HFFc6 (cell line): ENCODE measurements at regions not wholly inside any gene's neighbourhood (a gene's known extent, or its start where the extent isn't known, plus 50 kb on each side); places are given as distances from the start of the nearest gene placed in this dataset.
"Not testable (repeated sequence)": the region's sequence is repeated elsewhere in the genome, so short reads cannot be mapped to it uniquely, and the experiment has no call there.

ENCODE experiments used
- DNase-seq: peaks from one replicate; pipeline ENCODE4 v3.0.0-alpha.2; 2018
- H3K27ac Mint-ChIP-seq: 2 replicates; pipeline ENCODE4 v1.8.0; 2020; ENCODE audit warnings: mild to moderate bottlenecking, mixed read lengths
- H3K27me3 Mint-ChIP-seq: 2 replicates; pipeline ENCODE4 v1.8.0; 2021; ENCODE audit warnings: mild to moderate bottlenecking, moderate library complexity, mixed read lengths; ENCODE audit not compliant: insufficient read depth
- H3K36me3 Mint-ChIP-seq: 2 replicates; pipeline ENCODE4 v1.8.0; 2021; ENCODE audit warnings: low read depth, mixed read lengths
- H3K4me1 Mint-ChIP-seq: 2 replicates; pipeline ENCODE4 v1.8.0; 2020; ENCODE audit warnings: low read depth, mixed read lengths
- H3K4me3 Mint-ChIP-seq: 2 replicates; pipeline ENCODE4 v1.8.0; 2020; ENCODE audit warnings: mild to moderate bottlenecking, moderate library complexity, mixed read lengths
- H3K9me3 Mint-ChIP-seq: 2 replicates; pipeline ENCODE4 v1.8.0; 2020; ENCODE audit warnings: mild to moderate bottlenecking, mixed read lengths
- CTCF ChIP-seq: fragments of 200-600 bp; sonication (generic); IDR thresholded peaks from 2 replicates; pipeline ENCODE4 v1.5.0; 2021; ENCODE audit warnings: antibody characterized with exemption, mild to moderate bottlenecking

GRCh38 chr17:69690531-69690930 lies 276.0 kb downstream of the MAP2K6 start:
- peaks cover 1% of the 10 kb centered on the region for H3K27me3 Mint-ChIP-seq
- no peak overlapping the region for H3K4me3 Mint-ChIP-seq
- H3K36me3 Mint-ChIP-seq: peaks cover 4% of the 10 kb centered on the region
- no peak overlapping the region for H3K27ac Mint-ChIP-seq
- peaks cover 11% of the 10 kb centered on the region for H3K4me1 Mint-ChIP-seq
- TF ChIP-seq CTCF: no peak
- DNase-seq: no peak
- H3K9me3 Mint-ChIP-seq: no peaks in the 10 kb centered on the region

- H3K36me3 Mint-ChIP-seq: peaks cover under 1% of the 10 kb centered on the region
- TF ChIP-seq CTCF: no peak
- no peak for DNase-seq
- no peak overlapping the region for H3K4me3 Mint-ChIP-seq
- H3K27ac Mint-ChIP-seq: no peak overlapping the region
- peaks cover under 1% of the 10 kb centered on the region; the same call in 1 of the 2 replicates for H3K4me1 Mint-ChIP-seq
- H3K27me3 Mint-ChIP-seq: no peaks in the 10 kb centered on the region
- H3K9me3 Mint-ChIP-seq: peaks cover 7% of the 10 kb centered on the region
These were observed 277.7 kb downstream of the MAP2K6 start for GRCh38 chr17:69692171-69692570.

GRCh38 chr17:69695646-69696045 lies 281.1 kb downstream of the MAP2K6 start:
- Mint-ChIP-seq H3K4me3 (no peak overlapping the region), H3K27me3 (no peaks in the 10 kb centered on the region)
- TF ChIP-seq CTCF: no peak

GRCh38 chr17:69696650-69697049 lies 282.2 kb downstream of the MAP2K6 start:
- no peak overlapping the region for H3K27ac Mint-ChIP-seq
- no peak overlapping the region for H3K4me3 Mint-ChIP-seq
- TF ChIP-seq CTCF: no peak

More at GRCh38 chr17:69695646-69696045, 281.1 kb downstream of the MAP2K6 start:
- no peak overlapping the region for H3K27ac Mint-ChIP-seq
- peaks cover 39% of the 10 kb centered on the region for H3K9me3 Mint-ChIP-seq
- DNase-seq: no peak
- H3K36me3 Mint-ChIP-seq: peaks cover 15% of the 10 kb centered on the region
- no peaks in the 10 kb centered on the region for H3K4me1 Mint-ChIP-seq

GRCh38 chr17:69698352-69698751 lies 283.9 kb downstream of the MAP2K6 start:
- not testable (repeated sequence) for H3K27me3 Mint-ChIP-seq, H3K4me1 Mint-ChIP-seq, DNase-seq, H3K4me3 Mint-ChIP-seq, H3K27ac Mint-ChIP-seq
- Mint-ChIP-seq H3K9me3 (peaks cover 39% of the 10 kb centered on the region), H3K36me3 (peaks cover 15% of the 10 kb centered on the region)

More at GRCh38 chr17:69696650-69697049, 282.2 kb downstream of the MAP2K6 start:
- Mint-ChIP-seq H3K4me1 (no peaks in the 10 kb centered on the region), H3K9me3 (peaks cover 39% of the 10 kb centered on the region), H3K27me3 (no peaks in the 10 kb centered on the region), H3K36me3 (peaks cover 15% of the 10 kb centered on the region)
- DNase-seq: no peak

- H3K4me1 Mint-ChIP-seq: no peaks in the 10 kb centered on the region
- H3K27me3 Mint-ChIP-seq: no peaks in the 10 kb centered on the region
- H3K27ac Mint-ChIP-seq: no peak overlapping the region
- H3K9me3 Mint-ChIP-seq: peaks cover 33% of the 10 kb centered on the region
- peaks cover 15% of the 10 kb centered on the region for H3K36me3 Mint-ChIP-seq
- no peak for TF ChIP-seq CTCF
- no peak overlapping the region for H3K4me3 Mint-ChIP-seq
- no peak for DNase-seq
These were observed 287.6 kb downstream of the MAP2K6 start for GRCh38 chr17:69702078-69702477.
